SK-N-SH treated with all-trans-retinoic acid at 6 μM for 48 hours (cell line): ENCODE measurements at regions not wholly inside any gene's neighbourhood (a gene's known extent, or its start where the extent isn't known, plus 50 kb on each side); places are given as distances from the start of the nearest gene placed in this dataset.

Source experiments
- ATAC-seq: fragments of 200-7000 bp; cut with Tn5 transposase; 3 replicates; pipeline ENCODE4 v1.9.1; 2020; ENCODE audit warnings: mild to moderate bottlenecking, moderate library complexity
- ARNTL ChIP-seq: fragments of 450-650 bp; formaldehyde crosslinking; IDR thresholded peaks from 2 replicates; pipeline ENCODE4 v1.5.0; 2020; ENCODE audit warnings: low read depth, mild to moderate bottlenecking, moderate library complexity, borderline replicate concordance
- BACH2 ChIP-seq: fragments of 250-450 bp; sonication (Bioruptor Pico); IDR thresholded peaks from 2 replicates; pipeline ENCODE4 v1.9.0; 2021; ENCODE audit warnings: mild to moderate bottlenecking, borderline replicate concordance
- CSDC2 ChIP-seq: fragments of 250-450 bp; sonication (Bioruptor Pico); IDR thresholded peaks from 2 replicates; pipeline ENCODE4 v1.5.0; 2020; ENCODE audit warnings: mild to moderate bottlenecking, moderate library complexity
- ESRRG ChIP-seq: fragments of 250-450 bp; sonication (Bioruptor Pico); IDR thresholded peaks from 2 replicates; pipeline ENCODE4 v1.6.1; 2021; ENCODE audit warnings: mild to moderate bottlenecking
- GLIS3 ChIP-seq: fragments of 250-450 bp; sonication (Bioruptor Pico); IDR thresholded peaks from 2 replicates; pipeline ENCODE4 v1.5.0; 2020; ENCODE audit warnings: mild to moderate bottlenecking, moderate library complexity
- ISL1 ChIP-seq: fragments of 250-450 bp; sonication (Bioruptor Pico); IDR thresholded peaks from 2 replicates; pipeline ENCODE4 v2.1.2; 2022; ENCODE audit warnings: mild to moderate bottlenecking, moderate library complexity
- OSR1 ChIP-seq: fragments of 250-450 bp; sonication (Bioruptor Pico); IDR thresholded peaks from 2 replicates; pipeline ENCODE4 v1.8.0; 2022; ENCODE audit warnings: moderate library complexity, mild to moderate bottlenecking, inconsistent platforms
- PPARA ChIP-seq: fragments of 250-450 bp; sonication (Bioruptor Pico); IDR thresholded peaks from 2 replicates; pipeline ENCODE4 v1.5.0; 2020; ENCODE audit warnings: mild to moderate bottlenecking, borderline replicate concordance
- RARB ChIP-seq: fragments of 250-450 bp; sonication (Bioruptor Pico); IDR thresholded peaks from 2 replicates; pipeline ENCODE4 v1.8.0; 2021; ENCODE audit warnings: mild to moderate bottlenecking, moderate library complexity
- SNAI2 ChIP-seq: fragments of 250-450 bp; sonication (Bioruptor Pico); IDR thresholded peaks from 2 replicates; pipeline ENCODE4 v1.5.0; 2020; ENCODE audit warnings: mild to moderate bottlenecking, moderate library complexity
- TCF4 ChIP-seq: fragments of 250-450 bp; sonication (Bioruptor Pico); IDR thresholded peaks from 2 replicates; pipeline ENCODE4 v1.8.0; 2021; ENCODE audit warnings: mild to moderate bottlenecking, moderate library complexity, borderline replicate concordance
- TOX ChIP-seq: fragments of 250-450 bp; sonication (Bioruptor Pico); IDR thresholded peaks from 2 replicates; pipeline ENCODE4 v1.8.0; 2021; ENCODE audit warnings: mild to moderate bottlenecking, moderate library complexity, borderline replicate concordance
- ZC3H10 ChIP-seq: fragments of 250-450 bp; sonication (Bioruptor Pico); IDR thresholded peaks from 2 replicates; pipeline ENCODE4 v1.5.1; 2021; ENCODE audit warnings: mild to moderate bottlenecking, moderate library complexity
- ZFP3 ChIP-seq: fragments of 250-450 bp; sonication (Bioruptor Pico); IDR thresholded peaks from 2 replicates; pipeline ENCODE4 v1.5.0; 2020; ENCODE audit warnings: mild to moderate bottlenecking, moderate library complexity
- ZFP30 ChIP-seq: fragments of 450-650 bp; formaldehyde crosslinking; IDR thresholded peaks from 2 replicates; pipeline ENCODE4 v1.5.0; 2022; ENCODE audit warnings: mild to moderate bottlenecking, moderate library complexity
- ZNF70 ChIP-seq: fragments of 450-650 bp; formaldehyde crosslinking; IDR thresholded peaks from 2 replicates; pipeline ENCODE4 v1.5.0; 2020; ENCODE audit warnings: mild to moderate bottlenecking, moderate library complexity
- ZNF8 ChIP-seq: fragments of 450-650 bp; formaldehyde crosslinking; IDR thresholded peaks from 2 replicates; pipeline ENCODE4 v1.5.0; 2020; ENCODE audit warnings: mild to moderate bottlenecking, moderate library complexity
- TF ChIP-seq, protein P1 (sequence below): fragments of 250-450 bp; sonication (Bioruptor Pico); IDR thresholded peaks from 2 replicates; pipeline ENCODE4 v1.5.1; 2021; ENCODE audit warnings: mild to moderate bottlenecking, moderate library complexity
- TF ChIP-seq, protein P2 (sequence below): fragments of 250-450 bp; sonication (Bioruptor Pico); IDR thresholded peaks from 2 replicates; pipeline ENCODE4 v1.5.1; 2020; ENCODE audit warnings: low read depth, mild to moderate bottlenecking, moderate library complexity
- TF ChIP-seq, protein P3 (sequence below): fragments of 250-450 bp; sonication (Bioruptor Pico); IDR thresholded peaks from 2 replicates; pipeline ENCODE4 v1.5.0; 2020; ENCODE audit warnings: mild to moderate bottlenecking, moderate library complexity
- TF ChIP-seq, protein P4 (sequence below): fragments of 250-450 bp; sonication (Bioruptor Pico); IDR thresholded peaks from 2 replicates; pipeline ENCODE4 v1.8.0; 2021; ENCODE audit warnings: low read depth, mild to moderate bottlenecking, moderate library complexity, borderline replicate concordance

DNA sequence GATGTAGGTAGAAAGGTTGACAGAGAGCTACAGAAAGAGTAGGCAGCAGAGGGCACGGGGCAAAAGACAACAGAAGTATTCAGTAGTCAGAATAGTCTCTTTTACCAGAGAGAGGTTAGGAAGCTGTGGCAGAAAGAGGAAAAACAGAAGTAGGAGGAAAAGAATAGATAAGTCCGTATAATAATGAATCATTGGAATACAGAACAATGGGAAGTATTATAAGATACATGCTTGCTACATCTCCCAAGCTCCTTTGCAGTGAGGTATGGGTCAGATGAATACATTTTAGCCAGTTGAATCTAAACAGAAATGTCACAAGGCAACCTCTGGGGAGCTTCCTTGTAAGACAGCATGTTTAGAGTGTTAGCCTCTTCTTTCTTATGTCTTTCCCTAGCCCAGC, 570.5 kb upstream of the CITED2 start:
- no peak for TF ChIP-seq TCF4 (CRISPR knock-in tag)
- no peak for TF ChIP-seq RARB (CRISPR knock-in tag)
- TF ChIP-seq ZFP3 (CRISPR knock-in tag): no peak
- TF ChIP-seq, protein P1, sequence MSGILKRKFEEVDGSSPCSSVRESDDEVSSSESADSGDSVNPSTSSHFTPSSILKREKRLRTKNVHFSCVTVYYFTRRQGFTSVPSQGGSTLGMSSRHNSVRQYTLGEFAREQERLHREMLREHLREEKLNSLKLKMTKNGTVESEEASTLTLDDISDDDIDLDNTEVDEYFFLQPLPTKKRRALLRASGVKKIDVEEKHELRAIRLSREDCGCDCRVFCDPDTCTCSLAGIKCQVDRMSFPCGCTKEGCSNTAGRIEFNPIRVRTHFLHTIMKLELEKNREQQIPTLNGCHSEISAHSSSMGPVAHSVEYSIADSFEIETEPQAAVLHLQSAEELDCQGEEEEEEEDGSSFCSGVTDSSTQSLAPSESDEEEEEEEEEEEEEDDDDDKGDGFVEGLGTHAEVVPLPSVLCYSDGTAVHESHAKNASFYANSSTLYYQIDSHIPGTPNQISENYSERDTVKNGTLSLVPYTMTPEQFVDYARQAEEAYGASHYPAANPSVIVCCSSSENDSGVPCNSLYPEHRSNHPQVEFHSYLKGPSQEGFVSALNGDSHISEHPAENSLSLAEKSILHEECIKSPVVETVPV (CRISPR knock-in tag): no peak
- TF ChIP-seq OSR1 (CRISPR knock-in tag): no peak
- TF ChIP-seq PPARA (CRISPR knock-in tag): no peak
- TF ChIP-seq, protein P2, sequence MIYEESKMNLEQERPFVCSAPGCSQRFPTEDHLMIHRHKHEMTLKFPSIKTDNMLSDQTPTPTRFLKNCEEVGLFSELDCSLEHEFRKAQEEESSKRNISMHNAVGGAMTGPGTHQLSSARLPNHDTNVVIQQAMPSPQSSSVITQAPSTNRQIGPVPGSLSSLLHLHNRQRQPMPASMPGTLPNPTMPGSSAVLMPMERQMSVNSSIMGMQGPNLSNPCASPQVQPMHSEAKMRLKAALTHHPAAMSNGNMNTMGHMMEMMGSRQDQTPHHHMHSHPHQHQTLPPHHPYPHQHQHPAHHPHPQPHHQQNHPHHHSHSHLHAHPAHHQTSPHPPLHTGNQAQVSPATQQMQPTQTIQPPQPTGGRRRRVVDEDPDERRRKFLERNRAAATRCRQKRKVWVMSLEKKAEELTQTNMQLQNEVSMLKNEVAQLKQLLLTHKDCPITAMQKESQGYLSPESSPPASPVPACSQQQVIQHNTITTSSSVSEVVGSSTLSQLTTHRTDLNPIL (CRISPR knock-in tag): no peak
- TF ChIP-seq ARNTL (CRISPR knock-in tag): no peak
- TF ChIP-seq, protein P3, sequence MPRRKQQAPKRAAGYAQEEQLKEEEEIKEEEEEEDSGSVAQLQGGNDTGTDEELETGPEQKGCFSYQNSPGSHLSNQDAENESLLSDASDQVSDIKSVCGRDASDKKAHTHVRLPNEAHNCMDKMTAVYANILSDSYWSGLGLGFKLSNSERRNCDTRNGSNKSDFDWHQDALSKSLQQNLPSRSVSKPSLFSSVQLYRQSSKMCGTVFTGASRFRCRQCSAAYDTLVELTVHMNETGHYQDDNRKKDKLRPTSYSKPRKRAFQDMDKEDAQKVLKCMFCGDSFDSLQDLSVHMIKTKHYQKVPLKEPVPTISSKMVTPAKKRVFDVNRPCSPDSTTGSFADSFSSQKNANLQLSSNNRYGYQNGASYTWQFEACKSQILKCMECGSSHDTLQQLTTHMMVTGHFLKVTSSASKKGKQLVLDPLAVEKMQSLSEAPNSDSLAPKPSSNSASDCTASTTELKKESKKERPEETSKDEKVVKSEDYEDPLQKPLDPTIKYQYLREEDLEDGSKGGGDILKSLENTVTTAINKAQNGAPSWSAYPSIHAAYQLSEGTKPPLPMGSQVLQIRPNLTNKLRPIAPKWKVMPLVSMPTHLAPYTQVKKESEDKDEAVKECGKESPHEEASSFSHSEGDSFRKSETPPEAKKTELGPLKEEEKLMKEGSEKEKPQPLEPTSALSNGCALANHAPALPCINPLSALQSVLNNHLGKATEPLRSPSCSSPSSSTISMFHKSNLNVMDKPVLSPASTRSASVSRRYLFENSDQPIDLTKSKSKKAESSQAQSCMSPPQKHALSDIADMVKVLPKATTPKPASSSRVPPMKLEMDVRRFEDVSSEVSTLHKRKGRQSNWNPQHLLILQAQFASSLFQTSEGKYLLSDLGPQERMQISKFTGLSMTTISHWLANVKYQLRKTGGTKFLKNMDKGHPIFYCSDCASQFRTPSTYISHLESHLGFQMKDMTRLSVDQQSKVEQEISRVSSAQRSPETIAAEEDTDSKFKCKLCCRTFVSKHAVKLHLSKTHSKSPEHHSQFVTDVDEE: no peak
- no peak for TF ChIP-seq ISL1 (CRISPR knock-in tag)
- TF ChIP-seq BACH2 (CRISPR knock-in tag): no peak
- TF ChIP-seq TOX (CRISPR knock-in tag): no peak
- TF ChIP-seq CSDC2 (CRISPR knock-in tag): no peak
- TF ChIP-seq ZNF8 (CRISPR knock-in tag): no peak
- TF ChIP-seq SNAI2: no peak
- TF ChIP-seq, protein P4, sequence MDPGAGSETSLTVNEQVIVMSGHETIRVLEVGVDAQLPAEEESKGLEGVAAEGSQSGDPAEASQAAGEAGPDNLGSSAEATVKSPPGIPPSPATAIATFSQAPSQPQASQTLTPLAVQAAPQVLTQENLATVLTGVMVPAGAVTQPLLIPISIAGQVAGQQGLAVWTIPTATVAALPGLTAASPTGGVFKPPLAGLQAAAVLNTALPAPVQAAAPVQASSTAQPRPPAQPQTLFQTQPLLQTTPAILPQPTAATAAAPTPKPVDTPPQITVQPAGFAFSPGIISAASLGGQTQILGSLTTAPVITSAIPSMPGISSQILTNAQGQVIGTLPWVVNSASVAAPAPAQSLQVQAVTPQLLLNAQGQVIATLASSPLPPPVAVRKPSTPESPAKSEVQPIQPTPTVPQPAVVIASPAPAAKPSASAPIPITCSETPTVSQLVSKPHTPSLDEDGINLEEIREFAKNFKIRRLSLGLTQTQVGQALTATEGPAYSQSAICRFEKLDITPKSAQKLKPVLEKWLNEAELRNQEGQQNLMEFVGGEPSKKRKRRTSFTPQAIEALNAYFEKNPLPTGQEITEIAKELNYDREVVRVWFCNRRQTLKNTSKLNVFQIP (CRISPR knock-in tag): no peak
- TF ChIP-seq ESRRG: no peak
- ATAC-seq: no peak

DNA sequence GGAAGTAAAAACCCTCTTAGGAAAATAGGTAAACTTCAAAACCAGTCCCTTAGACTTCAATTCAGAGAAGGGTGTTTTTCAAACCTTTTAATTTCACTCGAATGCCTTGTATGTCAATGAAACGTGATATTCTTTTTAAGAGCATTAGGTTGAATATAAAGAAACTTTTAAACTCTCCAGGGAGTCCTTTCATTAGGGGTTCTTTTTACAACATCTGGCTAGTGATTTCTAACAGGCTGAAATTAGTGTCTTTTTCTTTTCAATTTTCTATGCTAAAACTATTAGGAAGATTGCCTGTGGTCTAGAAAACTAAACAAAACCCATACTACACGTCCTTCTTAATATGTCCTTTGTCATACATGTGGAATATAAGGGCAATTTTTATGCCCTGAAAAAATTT, 569.7 kb upstream of the CITED2 start:
- ATAC-seq: no peak
- TF ChIP-seq ZC3H10: no peak
- TF ChIP-seq TCF4 (CRISPR knock-in tag): no peak
- no peak for TF ChIP-seq ARNTL (CRISPR knock-in tag)
- TF ChIP-seq ISL1 (CRISPR knock-in tag): no peak
- TF ChIP-seq ZNF70: no peak
- no peak for TF ChIP-seq PPARA (CRISPR knock-in tag)
- no peak for TF ChIP-seq TOX (CRISPR knock-in tag)
- no peak for TF ChIP-seq SNAI2
- TF ChIP-seq, protein P4 (CRISPR knock-in tag): no peak
- TF ChIP-seq GLIS3 (CRISPR knock-in tag): no peak
- TF ChIP-seq ZNF8 (CRISPR knock-in tag): no peak
- no peak for TF ChIP-seq ZFP30 (CRISPR knock-in tag)

DNA sequence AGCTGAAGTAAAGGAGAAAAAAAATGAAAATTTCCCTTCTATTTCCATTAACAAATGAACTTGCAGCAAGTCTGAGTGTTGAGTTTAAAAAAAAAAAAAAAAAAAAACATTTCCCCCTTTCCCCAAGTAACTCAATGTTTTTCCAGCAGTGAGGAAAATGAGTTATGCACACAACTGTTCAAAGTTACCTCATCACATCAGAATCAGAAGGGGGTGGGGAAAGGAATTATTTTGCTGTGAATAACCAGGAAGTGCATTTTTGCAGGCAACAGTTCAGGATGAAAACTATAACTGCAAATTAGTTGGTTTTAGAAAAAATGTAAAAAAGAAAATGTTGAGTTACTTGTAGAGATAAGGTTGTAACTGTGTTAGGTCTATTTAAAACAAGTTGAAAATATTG, 568.9 kb upstream of the CITED2 start:
- ATAC-seq: peak; percentile 88
- TF ChIP-seq, protein P2 (CRISPR knock-in tag): peak; percentile 72; the same call in 1 of the 2 replicates
- TF ChIP-seq ISL1 (CRISPR knock-in tag): peak; percentile 71
- no peak for TF ChIP-seq PPARA (CRISPR knock-in tag)
